A549 (cell line): ENCODE measurements at regions not wholly inside any gene's neighbourhood (a gene's known extent, or its start where the extent isn't known, plus 50 kb on each side); places are given as distances from the start of the nearest gene placed in this dataset.

Experiments
- CTCF ChIP-seq: fragments of >200 bp; sonication (Bioruptor Twin); formaldehyde crosslinking; IDR thresholded peaks from 3 replicates; pipeline ENCODE4 v1.5.1; 2016
- JUNB ChIP-seq: fragments of >200 bp; sonication (Bioruptor Twin); formaldehyde crosslinking; IDR thresholded peaks from 2 replicates; pipeline ENCODE4 v1.6.1; 2016
- MAFK ChIP-seq: fragments of 450-650 bp; IDR thresholded peaks from 2 replicates; pipeline ENCODE4 v1.6.1; 2014; ENCODE audit not compliant: partially characterized antibody
- MAX ChIP-seq: IDR thresholded peaks from 2 replicates; pipeline ENCODE4 v1.6.1; 2012
- MAZ ChIP-seq: fragments of 150-350 bp; IDR thresholded peaks from 2 replicates; pipeline ENCODE4 v1.6.1; 2014; ENCODE audit warnings: antibody characterized with exemption, low read depth, low read length, borderline replicate concordance
- NFE2L2 ChIP-seq: fragments of 150-350 bp; conservative IDR thresholded peaks from 2 replicates; pipeline ENCODE4 v1.6.1; 2014; ENCODE audit warnings: low read length
- POLR2A ChIP-seq: IDR thresholded peaks from 2 replicates; pipeline ENCODE4 v1.6.1; 2012; ENCODE audit warnings: mild to moderate bottlenecking, low read length
- POLR2AphosphoS2 ChIP-seq: conservative IDR thresholded peaks from 2 replicates; pipeline ENCODE4 v1.6.1; 2012; ENCODE audit warnings: low read length, improper control_type of control experiment, inconsistent platforms
- RAD21 ChIP-seq, 2 experiments: fragments of >200 bp in 1 of 2; sonication (Bioruptor Twin) in 1 of 2; formaldehyde crosslinking in 1 of 2; IDR thresholded peaks in 1 of 2; conservative IDR thresholded peaks in 1 of 2; 2 replicates in 1 of 2; 3 replicates in 1 of 2; pipeline ENCODE4 v1.6.1; 2012 to 2018; ENCODE audit warnings: inconsistent platforms in 1 of 2
- RARB ChIP-seq: fragments of 250-450 bp; sonication (Bioruptor Pico); IDR thresholded peaks from 2 replicates; pipeline ENCODE4 v1.8.0; 2021; ENCODE audit warnings: mild to moderate bottlenecking, moderate library complexity
- USF2 ChIP-seq: fragments of 450-650 bp; IDR thresholded peaks from 2 replicates; pipeline ENCODE4 v1.6.1; 2014; ENCODE audit warnings: antibody characterized with exemption
- ZFP36 ChIP-seq: fragments of 450-650 bp; IDR thresholded peaks from 2 replicates; pipeline ENCODE4 v1.6.1; 2014; ENCODE audit warnings: borderline replicate concordance; ENCODE audit not compliant: partially characterized antibody
- TF ChIP-seq, protein P1 (sequence below): IDR thresholded peaks from 2 replicates; pipeline ENCODE4 v1.6.1; 2012; ENCODE audit warnings: low read depth, borderline replicate concordance

GRCh38 chr14:99007795-99008194, 264.2 kb downstream of the BCL11B start:
- no peak for TF ChIP-seq JUNB
- TF ChIP-seq RARB, result no peak
- no peak for TF ChIP-seq USF2
- TF ChIP-seq CTCF, result no peak
- TF ChIP-seq RAD21 (conservative IDR thresholded peaks at IDR 0.05 in 1 of 2, IDR thresholded peaks at IDR 0.05 in 1 of 2), result no peak
- TF ChIP-seq ZFP36, result no peak
- TF ChIP-seq POLR2AphosphoS2, result no peak
- TF ChIP-seq NFE2L2, result no peak
- TF ChIP-seq MAFK, result no peak
- no peak for TF ChIP-seq MAX
- TF ChIP-seq POLR2A, result no peak
- TF ChIP-seq, protein P1, sequence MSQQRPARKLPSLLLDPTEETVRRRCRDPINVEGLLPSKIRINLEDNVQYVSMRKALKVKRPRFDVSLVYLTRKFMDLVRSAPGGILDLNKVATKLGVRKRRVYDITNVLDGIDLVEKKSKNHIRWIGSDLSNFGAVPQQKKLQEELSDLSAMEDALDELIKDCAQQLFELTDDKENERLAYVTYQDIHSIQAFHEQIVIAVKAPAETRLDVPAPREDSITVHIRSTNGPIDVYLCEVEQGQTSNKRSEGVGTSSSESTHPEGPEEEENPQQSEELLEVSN, result no peak
- no peak for TF ChIP-seq MAZ
